ENCODE measurements at regions not wholly inside any gene's neighbourhood (a gene's known extent, or its start where the extent isn't known, plus 50 kb on each side); places are given as distances from the start of the nearest gene placed in this dataset.

DNA sequence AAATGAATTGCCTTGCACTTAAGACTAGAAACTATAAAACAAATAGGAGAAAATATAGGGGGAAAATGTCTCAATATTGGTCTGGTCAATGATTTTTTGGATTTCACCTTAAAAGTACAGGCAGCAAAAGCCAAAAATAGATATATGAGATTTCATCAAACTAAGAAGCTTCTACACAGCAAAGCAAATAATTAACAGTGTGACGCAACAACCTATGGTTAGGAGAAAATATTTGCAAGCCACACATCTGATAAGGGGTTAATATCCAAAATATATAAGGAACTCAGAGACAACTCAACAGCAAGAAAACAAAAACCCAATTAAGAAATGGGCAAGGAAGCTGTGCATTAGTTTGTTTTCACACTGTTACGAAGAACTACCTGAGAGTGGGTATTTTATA, 89.1 kb downstream of the MAIP1 start:
- Histone ChIP-seq H3K36me3 (ENCODE audit: control insufficient read depth, insufficient read depth, low read length) (no peaks in the 10 kb centered on the region), H3K4me1 (peaks cover 7% of the 10 kb centered on the region), H3K27me3 (replicated peaks; ENCODE audit: control insufficient read depth, insufficient read depth, low read length) (no peaks in the 10 kb centered on the region), H3K9me3 (peaks cover 25% of the 10 kb centered on the region), H3K4me3 (ENCODE audit: low read depth, low read length) (no peak overlapping the region)
- TF ChIP-seq CTCF (IDR thresholded peaks at IDR 0.05; ENCODE audit: insufficient read depth in 1 of 2, low read depth in 1 of 2, low read length in 1 of 2, severe bottlenecking in 1 of 2, unreplicated experiment in 1 of 2) = no peak
- ChIA-PET POLR2A (no interaction called here), CTCF (no interaction called here)
- DNase-seq = no peak
- BruUV-seq (replicated peaks) = no TSS peak
- H3K27me3 Mint-ChIP-seq (ENCODE audit: insufficient read depth, unreplicated experiment) = no peaks in the 10 kb centered on the region
- H3K4me1 Mint-ChIP-seq (ENCODE audit: low read depth, unreplicated experiment) = no peaks in the 10 kb centered on the region
- no peak overlapping the region for H3K4me3 Mint-ChIP-seq (ENCODE audit: unreplicated experiment)
- H3K27ac Mint-ChIP-seq (ENCODE audit: unreplicated experiment) = no peak overlapping the region
- H3K36me3 Mint-ChIP-seq (ENCODE audit: insufficient read depth, unreplicated experiment) = no peaks in the 10 kb centered on the region
- intact Hi-C loops (cut with micrococcal nuclease; ENCODE audit: unreplicated experiment) = no loop called here
- peaks cover 32% of the 10 kb centered on the region for H3K9me3 Mint-ChIP-seq (ENCODE audit: unreplicated experiment)

DNA sequence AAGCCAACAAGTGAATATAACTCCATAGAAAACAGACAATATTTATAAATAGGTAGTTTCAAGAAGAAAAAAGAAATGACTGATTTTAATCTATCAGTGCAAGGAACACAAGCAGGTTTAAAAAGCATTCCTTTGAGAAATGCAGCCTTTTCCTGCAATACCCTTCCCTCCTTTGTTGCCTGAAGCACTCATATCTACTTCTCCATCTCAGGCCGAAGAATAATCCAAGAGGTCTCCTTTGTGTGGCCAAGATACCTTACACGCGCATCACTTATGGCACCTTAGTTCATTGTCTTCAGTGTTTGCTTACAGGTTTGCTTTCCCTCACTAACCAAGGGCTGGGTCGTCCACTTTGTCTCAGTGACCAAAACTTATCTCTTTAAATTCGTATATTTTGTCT, 93.0 kb downstream of the MAIP1 start:
- intact Hi-C loops (cut with micrococcal nuclease; ENCODE audit: unreplicated experiment) = no loop called here
- no peaks in the 10 kb centered on the region for H3K4me1 Mint-ChIP-seq (ENCODE audit: low read depth, unreplicated experiment)
- POLR2A ChIA-PET = no interaction called here
- Histone ChIP-seq H3K27me3 (replicated peaks; ENCODE audit: control insufficient read depth, insufficient read depth, low read length) (no peaks in the 10 kb centered on the region), H3K4me1 (no peaks in the 10 kb centered on the region), H3K36me3 (ENCODE audit: control insufficient read depth, insufficient read depth, low read length) (no peaks in the 10 kb centered on the region), H3K9me3 (peaks cover 25% of the 10 kb centered on the region), H3K4me3 (ENCODE audit: low read depth, low read length) (no peak overlapping the region)
- no peaks in the 10 kb centered on the region for H3K27me3 Mint-ChIP-seq (ENCODE audit: insufficient read depth, unreplicated experiment)
- H3K27ac Mint-ChIP-seq (ENCODE audit: unreplicated experiment) = no peak overlapping the region
- peaks cover 32% of the 10 kb centered on the region for H3K9me3 Mint-ChIP-seq (ENCODE audit: unreplicated experiment)
- no TSS peak for BruUV-seq (replicated peaks)
- H3K36me3 Mint-ChIP-seq (ENCODE audit: insufficient read depth, unreplicated experiment) = no peaks in the 10 kb centered on the region
- no peak overlapping the region for H3K4me3 Mint-ChIP-seq (ENCODE audit: unreplicated experiment)
- no peak for TF ChIP-seq CTCF (IDR thresholded peaks at IDR 0.05; ENCODE audit: insufficient read depth in 1 of 2, low read depth in 1 of 2, low read length in 1 of 2, severe bottlenecking in 1 of 2, unreplicated experiment in 1 of 2)
- CTCF ChIA-PET = no interaction called here
- DNase-seq = no peak

GRCh38 chr2:200049086-200049485, 93.7 kb downstream of the MAIP1 start:
- no peaks in the 10 kb centered on the region for H3K27me3 ChIP-seq (replicated peaks; ENCODE audit: control insufficient read depth, insufficient read depth, low read length)
- no peak overlapping the region for H3K27ac Mint-ChIP-seq (ENCODE audit: unreplicated experiment)
- H3K9me3 ChIP-seq = peaks cover 23% of the 10 kb centered on the region
- no peak for DNase-seq
- peaks cover 32% of the 10 kb centered on the region for H3K9me3 Mint-ChIP-seq (ENCODE audit: unreplicated experiment)
- H3K4me1 Mint-ChIP-seq (ENCODE audit: low read depth, unreplicated experiment) = no peaks in the 10 kb centered on the region
- no peaks in the 10 kb centered on the region for H3K4me1 ChIP-seq
- no TSS peak for BruUV-seq (replicated peaks)
- H3K4me3 ChIP-seq (ENCODE audit: low read depth, low read length) = no peak overlapping the region
- TF ChIP-seq CTCF (IDR thresholded peaks at IDR 0.05; ENCODE audit: insufficient read depth in 1 of 2, low read depth in 1 of 2, low read length in 1 of 2, severe bottlenecking in 1 of 2, unreplicated experiment in 1 of 2) = no peak
- no peaks in the 10 kb centered on the region for H3K36me3 Mint-ChIP-seq (ENCODE audit: insufficient read depth, unreplicated experiment)
- H3K4me3 Mint-ChIP-seq (ENCODE audit: unreplicated experiment) = no peak overlapping the region
- H3K36me3 ChIP-seq (ENCODE audit: control insufficient read depth, insufficient read depth, low read length) = no peaks in the 10 kb centered on the region
- ChIA-PET POLR2A (no interaction called here), CTCF (no interaction called here)
- H3K27me3 Mint-ChIP-seq (ENCODE audit: insufficient read depth, unreplicated experiment) = no peaks in the 10 kb centered on the region
- intact Hi-C loops (cut with micrococcal nuclease; ENCODE audit: unreplicated experiment) = no loop called here

All from Caco-2 (cell line).